Osteoblast (primary cell): ENCODE measurements at regions not wholly inside any gene's neighbourhood (a gene's known extent, or its start where the extent isn't known, plus 50 kb on each side); places are given as distances from the start of the nearest gene placed in this dataset.

Experiments
- DNase-seq: peaks from one replicate; pipeline ENCODE4 v3.0.0; 2011; ENCODE audit warnings: low spot score, mixed read lengths; ENCODE audit not compliant: insufficient read length; ENCODE audit errors: missing footprints
- H2AFZ ChIP-seq: 2 replicates; pipeline ENCODE4 v1.6.0; 2011; ENCODE audit warnings: mild to moderate bottlenecking, low read length
- H3K27ac ChIP-seq: 2 replicates; pipeline ENCODE4 v1.5.1; 2011; ENCODE audit warnings: mild to moderate bottlenecking, low read depth, low read length, moderate library complexity
- H3K27me3 ChIP-seq: 2 replicates; pipeline ENCODE4 v1.6.0; 2012; ENCODE audit warnings: mild to moderate bottlenecking, control low read depth, inconsistent platforms, low read length, moderate library complexity; ENCODE audit not compliant: insufficient read depth
- H3K36me3 ChIP-seq: 2 replicates; pipeline ENCODE4 v1.5.1; 2011; ENCODE audit warnings: mild to moderate bottlenecking, low read length, control low read depth, moderate library complexity; ENCODE audit not compliant: insufficient read depth
- H3K4me1 ChIP-seq: 2 replicates; pipeline ENCODE4 v1.5.1; 2011; ENCODE audit warnings: mild to moderate bottlenecking, low read length, control low read depth, moderate library complexity; ENCODE audit not compliant: insufficient read depth
- H3K4me2 ChIP-seq: 2 replicates; pipeline ENCODE4 v1.6.0; 2011; ENCODE audit warnings: mild to moderate bottlenecking, low read length; ENCODE audit not compliant: insufficient read depth
- H3K4me3 ChIP-seq: fragments of 200-600 bp; sonication (generic); 3 replicates; pipeline ENCODE4 v1.5.1; 2012; ENCODE audit warnings: mild to moderate bottlenecking, low read length, inconsistent platforms; ENCODE audit not compliant: insufficient read depth
- H3K79me2 ChIP-seq: 2 replicates; pipeline ENCODE4 v1.6.0; 2012; ENCODE audit warnings: mild to moderate bottlenecking, low read length, control low read depth, inconsistent platforms; ENCODE audit not compliant: insufficient read depth
- H3K9me3 ChIP-seq: 2 replicates; pipeline ENCODE4 v1.5.1; 2011; ENCODE audit warnings: low read depth, low read length, control low read depth
- H4K20me1 ChIP-seq: 2 replicates; pipeline ENCODE4 v1.6.0; 2012; ENCODE audit warnings: mild to moderate bottlenecking, low read length, control low read depth; ENCODE audit not compliant: insufficient read depth
- TF ChIP-seq, protein P1 (sequence below): IDR thresholded peaks from 2 replicates; pipeline ENCODE4 v1.5.1; 2011; ENCODE audit warnings: mild to moderate bottlenecking, low read depth, low read length, moderate library complexity; ENCODE audit errors: extremely low read depth

GRCh38 chr3:10644189-10644588 is 138.8 kb upstream of the ATP2B2 start:
- TF ChIP-seq, protein P1, sequence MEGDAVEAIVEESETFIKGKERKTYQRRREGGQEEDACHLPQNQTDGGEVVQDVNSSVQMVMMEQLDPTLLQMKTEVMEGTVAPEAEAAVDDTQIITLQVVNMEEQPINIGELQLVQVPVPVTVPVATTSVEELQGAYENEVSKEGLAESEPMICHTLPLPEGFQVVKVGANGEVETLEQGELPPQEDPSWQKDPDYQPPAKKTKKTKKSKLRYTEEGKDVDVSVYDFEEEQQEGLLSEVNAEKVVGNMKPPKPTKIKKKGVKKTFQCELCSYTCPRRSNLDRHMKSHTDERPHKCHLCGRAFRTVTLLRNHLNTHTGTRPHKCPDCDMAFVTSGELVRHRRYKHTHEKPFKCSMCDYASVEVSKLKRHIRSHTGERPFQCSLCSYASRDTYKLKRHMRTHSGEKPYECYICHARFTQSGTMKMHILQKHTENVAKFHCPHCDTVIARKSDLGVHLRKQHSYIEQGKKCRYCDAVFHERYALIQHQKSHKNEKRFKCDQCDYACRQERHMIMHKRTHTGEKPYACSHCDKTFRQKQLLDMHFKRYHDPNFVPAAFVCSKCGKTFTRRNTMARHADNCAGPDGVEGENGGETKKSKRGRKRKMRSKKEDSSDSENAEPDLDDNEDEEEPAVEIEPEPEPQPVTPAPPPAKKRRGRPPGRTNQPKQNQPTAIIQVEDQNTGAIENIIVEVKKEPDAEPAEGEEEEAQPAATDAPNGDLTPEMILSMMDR, result no peak
- Histone ChIP-seq H3K4me1 (no peaks in the 10 kb centered on the region), H3K79me2 (no peaks in the 10 kb centered on the region)

DNA sequence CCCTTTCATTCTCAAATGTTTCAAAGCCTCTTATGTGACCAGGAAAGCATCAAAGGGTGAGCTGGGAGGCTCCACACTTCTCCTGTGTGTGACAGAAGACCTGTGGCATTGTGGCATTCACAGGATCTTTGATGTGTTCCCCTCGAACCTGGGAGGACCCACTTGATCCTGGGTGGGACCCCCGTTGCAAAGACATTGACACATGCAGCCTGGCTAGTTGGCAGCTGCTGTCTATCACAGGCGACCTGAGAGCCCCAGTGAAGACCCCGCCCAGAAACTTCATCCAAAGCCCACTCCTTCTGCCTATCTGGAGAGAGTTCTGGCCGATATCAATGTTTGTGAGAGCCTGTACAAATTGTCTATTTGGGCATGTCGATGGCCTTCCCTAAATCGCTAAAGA is 140.4 kb upstream of the ATP2B2 start:
- TF ChIP-seq, protein P1, result no peak
- no peak overlapping the region for H3K4me2 ChIP-seq
- peaks cover 8% of the 10 kb centered on the region for H3K27me3 ChIP-seq
- no peaks in the 10 kb centered on the region for H3K36me3 ChIP-seq
- H3K4me1 ChIP-seq, result no peaks in the 10 kb centered on the region
- H2AFZ ChIP-seq, result no peak overlapping the region
- no peak overlapping the region for H3K4me3 ChIP-seq
- no peaks in the 10 kb centered on the region for H3K79me2 ChIP-seq
- H4K20me1 ChIP-seq, result no peaks in the 10 kb centered on the region
- H3K9me3 ChIP-seq, result no peaks in the 10 kb centered on the region
- no peak for DNase-seq
- H3K27ac ChIP-seq, result no peak overlapping the region

More at GRCh38 chr3:10644189-10644588, 138.8 kb upstream of the ATP2B2 start:
- Histone ChIP-seq H3K4me3 (no peak overlapping the region), H4K20me1 (no peaks in the 10 kb centered on the region), H3K27ac (no peak overlapping the region), H3K4me2 (no peak overlapping the region), H3K9me3 (no peaks in the 10 kb centered on the region), H3K27me3 (peaks cover 8% of the 10 kb centered on the region), H3K36me3 (no peaks in the 10 kb centered on the region), H2AFZ (no peak overlapping the region)
- DNase-seq, result no peak

DNA sequence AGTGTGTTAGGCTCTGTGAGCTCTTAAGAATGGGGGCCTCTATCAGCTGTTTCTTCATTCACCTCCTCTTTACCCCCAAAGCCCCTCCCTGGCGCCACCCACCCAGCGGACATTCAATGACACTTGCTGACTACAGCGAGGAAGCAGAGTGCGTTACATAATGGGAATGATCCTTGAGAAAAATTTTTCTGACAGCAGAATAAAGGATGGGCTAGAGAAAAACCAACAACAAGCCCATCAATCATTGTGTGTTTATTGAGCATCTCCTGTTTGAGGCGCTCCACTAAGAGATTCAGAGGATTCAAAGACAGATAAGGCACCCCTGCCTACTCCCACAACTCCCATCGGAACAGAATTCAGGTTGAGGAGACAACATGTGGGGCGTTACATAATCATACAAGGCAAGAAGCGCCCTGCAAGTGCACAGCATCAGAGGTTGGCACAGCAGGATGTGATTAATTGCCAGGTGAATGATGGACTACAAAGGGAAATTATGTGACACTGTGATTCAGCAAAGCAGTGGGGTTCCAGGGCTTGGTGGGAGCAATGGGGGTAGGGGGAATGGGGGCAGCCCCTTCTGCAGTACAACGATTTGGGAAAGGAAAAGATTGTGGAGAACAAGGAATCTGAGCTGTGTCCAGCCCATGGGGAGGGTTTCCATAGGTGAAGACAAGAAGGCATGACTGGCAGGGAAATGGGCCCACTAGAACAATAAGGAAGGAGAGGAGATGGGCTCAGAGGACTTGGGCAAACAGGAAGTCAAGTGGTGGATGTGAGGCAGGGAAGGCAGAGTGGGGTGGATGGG is 141.3 kb upstream of the ATP2B2 start:
- Histone ChIP-seq H2AFZ (no peak overlapping the region), H3K4me3 (no peak overlapping the region), H3K79me2 (no peaks in the 10 kb centered on the region), H3K9me3 (no peaks in the 10 kb centered on the region), H3K36me3 (no peaks in the 10 kb centered on the region), H3K27ac (no peak overlapping the region), H3K4me1 (no peaks in the 10 kb centered on the region), H3K4me2 (no peak overlapping the region), H4K20me1 (no peaks in the 10 kb centered on the region), H3K27me3 (peaks cover 8% of the 10 kb centered on the region)
- no peak for DNase-seq
- TF ChIP-seq, protein P1, result no peak

- H3K27me3 ChIP-seq, result peaks cover 8% of the 10 kb centered on the region
- TF ChIP-seq, protein P1, result no peak
- no peak for DNase-seq
- H3K36me3 ChIP-seq, result no peaks in the 10 kb centered on the region
- H3K4me3 ChIP-seq, result no peak overlapping the region
- H3K27ac ChIP-seq, result no peak overlapping the region
- no peak overlapping the region for H2AFZ ChIP-seq
- H3K79me2 ChIP-seq, result no peaks in the 10 kb centered on the region
- no peaks in the 10 kb centered on the region for H3K9me3 ChIP-seq
- H3K4me2 ChIP-seq, result no peak overlapping the region
- no peaks in the 10 kb centered on the region for H4K20me1 ChIP-seq
- H3K4me1 ChIP-seq, result no peaks in the 10 kb centered on the region
Measured at GRCh38 chr3:10647376-10647775, 142.0 kb upstream of the ATP2B2 start.
